GM12875 (cell line): ENCODE measurements at regions not wholly inside any gene's neighbourhood (a gene's known extent, or its start where the extent isn't known, plus 50 kb on each side); places are given as distances from the start of the nearest gene placed in this dataset.

Experiments
- H3K4me3 ChIP-seq: one replicate; pipeline ENCODE4 v1.5.1; 2011; ENCODE audit warnings: low read depth, low read length, control low read depth
- TF ChIP-seq, protein P1 (sequence below): IDR thresholded peaks from 2 replicates; pipeline ENCODE4 v1.5.1; 2011; ENCODE audit warnings: low read depth, mild to moderate bottlenecking, control low read depth, inconsistent platforms, low read length, moderate library complexity, borderline replicate concordance; ENCODE audit not compliant: insufficient read depth

DNA sequence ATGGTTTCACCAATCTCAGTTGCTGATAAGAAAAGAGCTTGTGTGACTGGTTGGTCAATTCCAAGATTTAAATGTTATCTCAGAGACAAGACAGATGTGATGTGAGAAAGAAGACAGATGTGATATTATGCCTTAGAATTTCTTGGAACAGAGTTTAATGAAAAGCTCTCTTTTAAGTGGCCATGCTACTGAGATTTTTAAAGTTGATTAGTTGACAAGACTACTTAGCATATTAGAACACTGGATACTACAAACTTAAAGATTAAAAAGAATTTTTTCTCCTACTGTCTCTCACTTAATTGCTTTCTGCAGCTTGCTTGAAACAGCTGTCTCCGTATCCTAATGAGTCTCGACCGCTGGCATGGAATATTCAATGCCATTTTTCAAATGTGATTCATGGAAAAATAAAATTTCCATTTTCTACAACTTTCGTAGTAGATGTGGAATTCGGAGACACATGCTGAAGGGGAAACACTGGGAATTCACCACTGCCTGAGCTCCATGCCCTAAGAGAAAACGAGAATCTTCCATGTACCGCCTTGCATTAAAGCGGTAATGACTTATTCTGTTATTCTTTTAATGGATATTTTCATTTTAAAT is 634.2 kb upstream of the SETBP1 start:
- TF ChIP-seq, protein P1, sequence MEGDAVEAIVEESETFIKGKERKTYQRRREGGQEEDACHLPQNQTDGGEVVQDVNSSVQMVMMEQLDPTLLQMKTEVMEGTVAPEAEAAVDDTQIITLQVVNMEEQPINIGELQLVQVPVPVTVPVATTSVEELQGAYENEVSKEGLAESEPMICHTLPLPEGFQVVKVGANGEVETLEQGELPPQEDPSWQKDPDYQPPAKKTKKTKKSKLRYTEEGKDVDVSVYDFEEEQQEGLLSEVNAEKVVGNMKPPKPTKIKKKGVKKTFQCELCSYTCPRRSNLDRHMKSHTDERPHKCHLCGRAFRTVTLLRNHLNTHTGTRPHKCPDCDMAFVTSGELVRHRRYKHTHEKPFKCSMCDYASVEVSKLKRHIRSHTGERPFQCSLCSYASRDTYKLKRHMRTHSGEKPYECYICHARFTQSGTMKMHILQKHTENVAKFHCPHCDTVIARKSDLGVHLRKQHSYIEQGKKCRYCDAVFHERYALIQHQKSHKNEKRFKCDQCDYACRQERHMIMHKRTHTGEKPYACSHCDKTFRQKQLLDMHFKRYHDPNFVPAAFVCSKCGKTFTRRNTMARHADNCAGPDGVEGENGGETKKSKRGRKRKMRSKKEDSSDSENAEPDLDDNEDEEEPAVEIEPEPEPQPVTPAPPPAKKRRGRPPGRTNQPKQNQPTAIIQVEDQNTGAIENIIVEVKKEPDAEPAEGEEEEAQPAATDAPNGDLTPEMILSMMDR: no peak
- H3K4me3 ChIP-seq: no peak overlapping the region

DNA sequence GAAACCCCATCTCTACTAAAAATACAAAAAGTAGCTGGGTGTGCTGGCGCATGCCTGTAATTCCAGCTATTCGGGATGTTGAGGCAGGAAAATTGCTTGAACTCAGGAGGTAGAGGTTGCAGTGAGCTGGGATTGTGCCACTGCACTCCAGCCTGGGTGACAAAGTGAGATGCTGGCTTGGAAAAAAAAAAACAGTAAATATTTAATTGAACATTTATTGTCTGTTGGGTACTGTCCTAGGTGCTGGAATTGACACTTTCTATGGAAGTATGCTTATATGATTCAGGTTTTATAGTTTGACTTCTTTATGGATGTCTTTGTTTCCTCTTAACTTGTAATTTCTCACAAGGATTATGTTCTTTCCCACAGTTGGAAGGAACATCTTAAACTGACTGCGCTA is 633.1 kb upstream of the SETBP1 start:
- no peak overlapping the region for H3K4me3 ChIP-seq
- TF ChIP-seq, protein P1: no peak

DNA sequence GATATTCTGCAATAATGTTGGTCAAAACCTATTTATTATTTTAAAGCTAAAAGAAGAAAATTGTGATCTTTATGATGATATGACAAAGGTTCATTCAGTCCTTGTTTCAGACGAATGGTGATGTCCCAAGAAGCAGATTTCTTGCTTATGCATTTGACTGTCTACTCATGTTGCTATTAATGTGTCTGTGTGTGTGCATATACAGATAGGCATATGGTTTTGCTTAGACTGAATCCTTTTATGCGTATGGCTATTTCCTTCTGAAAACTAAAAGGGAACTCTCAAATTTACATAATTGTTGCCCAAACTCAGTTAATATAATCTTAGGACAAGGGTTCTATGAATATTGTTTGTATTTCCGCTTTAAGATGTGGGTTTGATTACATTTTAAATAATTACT is 632.3 kb upstream of the SETBP1 start:
- H3K4me3 ChIP-seq: no peak overlapping the region
- TF ChIP-seq, protein P1: no peak

DNA sequence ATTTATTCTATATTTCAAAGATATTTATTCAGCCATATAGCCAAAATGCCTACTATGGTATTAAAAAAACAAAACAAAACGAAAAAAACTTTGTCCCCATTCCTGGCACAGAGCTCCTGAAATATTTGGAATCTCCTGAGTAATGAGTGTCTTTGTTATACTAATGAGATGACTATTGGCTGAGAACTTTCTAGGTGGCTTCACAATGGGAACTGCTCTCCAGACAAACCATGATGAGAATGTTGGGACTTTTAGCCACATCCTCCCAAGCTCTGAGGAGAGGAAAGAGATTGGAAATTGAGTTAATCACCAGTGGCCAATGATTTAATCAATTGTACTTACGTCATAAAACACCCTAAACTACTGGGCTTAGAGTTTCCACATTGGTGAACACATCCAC is 631.8 kb upstream of the SETBP1 start:
- H3K4me3 ChIP-seq: no peak overlapping the region
- TF ChIP-seq, protein P1: no peak

DNA sequence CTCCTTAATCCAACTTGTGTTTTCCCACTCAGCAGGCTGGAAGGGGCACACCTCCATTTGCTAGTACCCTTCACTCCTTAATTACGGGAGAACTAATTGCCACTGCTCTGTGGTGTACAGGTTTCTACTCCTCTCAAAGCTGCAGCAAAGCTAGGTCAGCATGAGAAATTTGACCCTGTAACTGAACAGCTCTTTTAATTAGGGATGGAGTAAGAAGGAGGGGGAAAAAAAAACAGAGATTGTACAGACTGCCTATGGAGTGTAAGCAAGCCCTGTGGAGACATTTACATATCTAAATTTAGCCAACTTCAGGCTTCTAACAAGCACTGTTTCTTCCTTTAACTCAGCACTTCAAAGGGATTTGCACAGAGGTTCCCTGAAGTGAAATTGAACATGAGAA is 629.7 kb upstream of the SETBP1 start:
- TF ChIP-seq, protein P1: no peak
- H3K4me3 ChIP-seq: no peak overlapping the region

DNA sequence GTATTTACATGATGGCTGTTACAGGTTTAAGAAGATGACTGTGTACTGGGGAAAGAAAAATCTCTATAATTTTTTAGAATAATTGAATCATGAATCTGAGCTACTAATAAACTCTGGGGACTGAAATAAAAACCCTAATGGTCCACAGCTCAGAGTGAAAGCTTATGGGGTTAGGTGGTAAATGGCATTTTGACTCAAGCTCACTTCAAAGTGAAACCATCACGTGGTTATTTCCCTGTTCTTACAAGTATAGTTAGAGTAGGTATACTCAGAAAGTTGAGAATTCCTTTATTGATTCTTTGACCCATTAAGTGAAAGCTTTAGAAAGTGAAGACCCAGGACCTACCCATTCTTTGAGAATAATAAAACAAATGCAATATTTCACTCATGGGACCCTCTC is 626.2 kb upstream of the SETBP1 start:
- TF ChIP-seq, protein P1: no peak
- no peak overlapping the region for H3K4me3 ChIP-seq

DNA sequence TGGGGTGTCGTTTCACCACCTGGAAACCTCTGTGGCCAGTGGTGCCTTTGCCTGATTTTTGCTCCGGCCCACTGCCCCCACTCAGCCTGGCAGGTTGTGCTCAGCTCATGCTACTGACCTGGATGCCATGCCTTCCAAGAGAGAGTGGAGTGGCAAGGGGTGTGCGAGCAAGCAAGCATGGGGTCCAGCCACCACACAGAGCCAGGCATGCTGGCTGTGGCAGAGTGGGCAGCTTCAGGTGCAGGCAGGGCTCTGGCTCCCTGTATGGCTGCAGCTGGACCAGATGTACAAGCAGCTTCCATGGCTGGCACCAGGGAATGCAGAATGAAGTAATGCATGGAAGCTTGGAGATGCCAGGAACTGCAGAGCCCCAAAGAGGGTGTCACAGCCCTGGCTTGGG is 620.5 kb upstream of the SETBP1 start:
- no peak overlapping the region for H3K4me3 ChIP-seq
- TF ChIP-seq, protein P1: no peak
